Chondrocyte (in vitro differentiated cells): ENCODE measurements at regions not wholly inside any gene's neighbourhood (a gene's known extent, or its start where the extent isn't known, plus 50 kb on each side); places are given as distances from the start of the nearest gene placed in this dataset.

Experiments used
- DNase-seq: peaks from one replicate; pipeline ENCODE4 v3.0.0; 2021; ENCODE audit warnings: mixed read lengths, low spot score
- H3K27ac Mint-ChIP-seq: one replicate; pipeline ENCODE4 v1.8.0; 2021; ENCODE audit warnings: mild to moderate bottlenecking, moderate library complexity, mixed read lengths; ENCODE audit not compliant: unreplicated experiment
- H3K27me3 Mint-ChIP-seq: 2 replicates; pipeline ENCODE4 v1.8.0; 2021; ENCODE audit warnings: low read depth, mixed read lengths
- H3K36me3 Mint-ChIP-seq: 2 replicates; pipeline ENCODE4 v1.8.0; 2021; ENCODE audit warnings: low read depth, mixed read lengths
- H3K4me1 Mint-ChIP-seq: 2 replicates; pipeline ENCODE4 v1.8.0; 2021; ENCODE audit warnings: low read depth, mild to moderate bottlenecking, mixed read lengths
- H3K4me3 Mint-ChIP-seq: one replicate; pipeline ENCODE4 v1.8.0; 2021; ENCODE audit warnings: mild to moderate bottlenecking, moderate library complexity, mixed read lengths; ENCODE audit not compliant: unreplicated experiment
- H3K9me3 Mint-ChIP-seq: 2 replicates; pipeline ENCODE4 v1.8.0; 2021; ENCODE audit warnings: low read depth, mixed read lengths
- CTCF ChIP-seq: fragments of 200-600 bp; sonication (generic); IDR thresholded peaks from 2 replicates; pipeline ENCODE4 v1.5.0; 2021; ENCODE audit warnings: antibody characterized with exemption, mild to moderate bottlenecking, moderate library complexity

DNA sequence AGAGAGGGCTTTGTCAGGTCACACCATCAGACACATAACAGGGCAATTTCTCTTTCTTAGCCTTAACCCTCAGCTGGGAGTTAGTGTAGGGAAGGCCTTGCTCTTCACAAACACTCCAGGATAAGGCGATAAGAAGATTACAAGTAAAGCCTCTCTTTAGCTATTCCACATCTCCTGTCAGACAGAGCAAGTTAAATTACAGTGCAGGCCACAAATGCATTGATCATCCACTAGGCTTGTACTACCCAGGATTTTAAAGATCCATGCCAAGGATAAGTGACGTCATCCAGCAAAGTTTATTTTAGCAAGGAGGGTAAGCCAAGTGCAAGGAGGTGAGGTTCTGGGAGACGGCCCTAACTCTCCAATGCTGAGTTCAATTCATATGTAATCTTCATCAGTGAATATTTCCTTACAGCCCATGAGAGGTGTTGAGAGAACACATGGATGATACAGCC is 890.6 kb upstream of the NR2F2 start:
- peaks cover 2% of the 10 kb centered on the region for H3K36me3 Mint-ChIP-seq
- DNase-seq: no peak
- no peak overlapping the region for H3K27ac Mint-ChIP-seq
- peaks cover 5% of the 10 kb centered on the region for H3K9me3 Mint-ChIP-seq
- no peak overlapping the region for H3K4me3 Mint-ChIP-seq
- no peak for TF ChIP-seq CTCF
- H3K4me1 Mint-ChIP-seq: no peaks in the 10 kb centered on the region
- H3K27me3 Mint-ChIP-seq: no peaks in the 10 kb centered on the region

DNA sequence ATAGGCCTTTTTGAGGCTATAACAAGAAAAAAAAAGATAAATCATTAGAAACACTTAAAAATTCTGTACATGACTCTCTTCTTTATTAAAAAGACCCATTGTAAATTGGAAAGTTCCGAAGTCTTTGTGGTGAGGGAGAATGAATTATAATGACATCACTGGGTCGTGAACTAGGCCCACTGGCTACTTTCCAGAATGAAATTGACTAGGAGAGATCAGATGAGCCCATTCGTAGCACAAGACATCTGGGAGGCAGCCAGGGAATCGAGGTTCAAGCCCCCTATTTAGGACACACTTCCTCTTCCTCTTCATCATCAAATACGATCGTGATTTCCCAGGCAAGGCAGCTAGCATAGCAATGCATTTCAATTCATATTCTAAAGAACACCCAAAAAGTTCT is 889.8 kb upstream of the NR2F2 start:
- no peak overlapping the region for H3K27ac Mint-ChIP-seq
- H3K4me1 Mint-ChIP-seq: no peaks in the 10 kb centered on the region
- DNase-seq: no peak
- no peaks in the 10 kb centered on the region for H3K27me3 Mint-ChIP-seq
- TF ChIP-seq CTCF: no peak
- peaks cover 2% of the 10 kb centered on the region for H3K36me3 Mint-ChIP-seq
- peaks cover 5% of the 10 kb centered on the region for H3K9me3 Mint-ChIP-seq
- H3K4me3 Mint-ChIP-seq: no peak overlapping the region

GRCh38 chr15:95442107-95442719 is 888.3 kb upstream of the NR2F2 start:
- H3K36me3 Mint-ChIP-seq: peaks cover under 1% of the 10 kb centered on the region
- TF ChIP-seq CTCF: no peak
- DNase-seq: no peak
- H3K27me3 Mint-ChIP-seq: no peaks in the 10 kb centered on the region
- peaks cover 4% of the 10 kb centered on the region for H3K4me1 Mint-ChIP-seq
- H3K27ac Mint-ChIP-seq: no peak overlapping the region
- peaks cover 5% of the 10 kb centered on the region for H3K9me3 Mint-ChIP-seq
- no peak overlapping the region for H3K4me3 Mint-ChIP-seq

GRCh38 chr15:95444860-95445259 is 885.6 kb upstream of the NR2F2 start:
- Mint-ChIP-seq H3K4me1 (peaks cover 10% of the 10 kb centered on the region), H3K36me3 (no peaks in the 10 kb centered on the region), H3K9me3 (peaks cover 5% of the 10 kb centered on the region), H3K27me3 (no peaks in the 10 kb centered on the region), H3K27ac (no peak overlapping the region), H3K4me3 (no peak overlapping the region)
- TF ChIP-seq CTCF: no peak
- no peak for DNase-seq

- no peak overlapping the region for H3K27ac Mint-ChIP-seq
- no peak for TF ChIP-seq CTCF
- H3K4me3 Mint-ChIP-seq: no peak overlapping the region
- peaks cover 5% of the 10 kb centered on the region for H3K9me3 Mint-ChIP-seq
- no peak for DNase-seq
- H3K27me3 Mint-ChIP-seq: no peaks in the 10 kb centered on the region
- no peaks in the 10 kb centered on the region for H3K36me3 Mint-ChIP-seq
- H3K4me1 Mint-ChIP-seq: peaks cover 10% of the 10 kb centered on the region
Measured at GRCh38 chr15:95446854-95447253, 883.6 kb upstream of the NR2F2 start.
